HG02798 (cell line): ENCODE measurements at regions not wholly inside any gene's neighbourhood (a gene's known extent, or its start where the extent isn't known, plus 50 kb on each side); places are given as distances from the start of the nearest gene placed in this dataset.
"Not testable (repeated sequence)": the region's sequence is repeated elsewhere in the genome, so short reads cannot be mapped to it uniquely, and the experiment has no call there.

Source experiments
- ATAC-seq: cut with Tn5 transposase; IDR thresholded peaks from one replicate; pipeline ENCODE4 v1.9.1; 2021; ENCODE audit warnings: mild to moderate bottlenecking; ENCODE audit not compliant: unreplicated experiment, poor library complexity

GRCh38 chr13:81563091-81563490 is 1222.2 kb upstream of the SPRY2 start:
- no peak for ATAC-seq

GRCh38 chr13:81562598-81562997 is 1221.7 kb upstream of the SPRY2 start:
- no peak for ATAC-seq

- no peak for ATAC-seq
Measured at GRCh38 chr13:81551036-81551435, 1210.1 kb upstream of the SPRY2 start.

- not testable (repeated sequence) for ATAC-seq
Measured at GRCh38 chr13:81546294-81546693, 1205.4 kb upstream of the SPRY2 start.

GRCh38 chr13:81540777-81541176 is 1199.9 kb upstream of the SPRY2 start:
- ATAC-seq = no peak

- no peak for ATAC-seq
Measured at GRCh38 chr13:81539643-81540150, 1198.8 kb upstream of the SPRY2 start.

- no peak for ATAC-seq
Measured at GRCh38 chr13:81498969-81499368, 1158.0 kb upstream of the SPRY2 start.

GRCh38 chr13:81493144-81493543 is 1152.2 kb upstream of the SPRY2 start:
- ATAC-seq = no peak

GRCh38 chr13:81492449-81492848 is 1151.5 kb upstream of the SPRY2 start:
- no peak for ATAC-seq

GRCh38 chr13:81488021-81488420 is 1147.1 kb upstream of the SPRY2 start:
- ATAC-seq = no peak

- no peak for ATAC-seq
Measured at GRCh38 chr13:81487151-81487550, 1146.2 kb upstream of the SPRY2 start.

- no peak for ATAC-seq
Measured at GRCh38 chr13:81480634-81481033, 1139.7 kb upstream of the SPRY2 start.

- no peak for ATAC-seq
Measured at GRCh38 chr13:81473366-81473899, 1132.5 kb upstream of the SPRY2 start.

GRCh38 chr13:81458170-81458569 is 1117.2 kb upstream of the SPRY2 start:
- no peak for ATAC-seq

GRCh38 chr13:81446441-81446840 is 1105.5 kb upstream of the SPRY2 start:
- no peak for ATAC-seq

GRCh38 chr13:81442904-81443303 is 1102.0 kb upstream of the SPRY2 start:
- ATAC-seq = no peak

- no peak for ATAC-seq
Measured at GRCh38 chr13:81425286-81425685, 1084.4 kb upstream of the SPRY2 start.

- no peak for ATAC-seq
Measured at GRCh38 chr13:81409284-81409683, 1068.4 kb upstream of the SPRY2 start.

- no peak for ATAC-seq
Measured at GRCh38 chr13:81408647-81409046, 1067.7 kb upstream of the SPRY2 start.

- ATAC-seq = peak; percentile 72
Measured at GRCh38 chr13:81406639-81407292, 1065.8 kb upstream of the SPRY2 start.

- no peak for ATAC-seq
Measured at GRCh38 chr13:81406022-81406421, 1065.1 kb upstream of the SPRY2 start.

GRCh38 chr13:81396192-81396591 is 1055.3 kb upstream of the SPRY2 start:
- ATAC-seq = no peak
